Retinal pigment epithelial cell (primary cell): ENCODE measurements at regions not wholly inside any gene's neighbourhood (a gene's known extent, or its start where the extent isn't known, plus 50 kb on each side); places are given as distances from the start of the nearest gene placed in this dataset.

ENCODE experiments used
- DNase-seq: peaks from one replicate; pipeline ENCODE4 v3.0.0-alpha.2; 2010; ENCODE audit warnings: low read depth
- H3K4me3 ChIP-seq: 2 replicates; pipeline ENCODE4 v1.5.1; 2011; ENCODE audit warnings: mild to moderate bottlenecking, low read length, control low read depth, moderate library complexity
- CTCF ChIP-seq: conservative IDR thresholded peaks from 2 replicates; pipeline ENCODE4 v1.5.1; 2011; ENCODE audit warnings: low read depth, low read length, control low read depth, inconsistent platforms

GRCh38 chr10:78828647-78829539 lies 239.9 kb upstream of the ZMIZ1 start:
- TF ChIP-seq CTCF = no peak
- H3K4me3 ChIP-seq = no peak overlapping the region
- no peak for DNase-seq

GRCh38 chr10:78829565-78829964 lies 239.2 kb upstream of the ZMIZ1 start:
- DNase-seq = no peak
- no peak overlapping the region for H3K4me3 ChIP-seq
- TF ChIP-seq CTCF = no peak

- no peak overlapping the region for H3K4me3 ChIP-seq
- no peak for DNase-seq
- TF ChIP-seq CTCF = no peak
Observed at GRCh38 chr10:78830062-78830975, 238.4 kb upstream of the ZMIZ1 start.

- DNase-seq = no peak
- TF ChIP-seq CTCF = no peak
- H3K4me3 ChIP-seq = no peak overlapping the region
Observed at GRCh38 chr10:78830976-78831375, 237.8 kb upstream of the ZMIZ1 start.

- no peak for DNase-seq
- H3K4me3 ChIP-seq = no peak overlapping the region
- TF ChIP-seq CTCF = no peak
Observed at GRCh38 chr10:78831461-78831860, 237.3 kb upstream of the ZMIZ1 start.

GRCh38 chr10:78832281-78832680 lies 236.5 kb upstream of the ZMIZ1 start:
- TF ChIP-seq CTCF = no peak
- no peak overlapping the region for H3K4me3 ChIP-seq
- no peak for DNase-seq
